Brain pericyte (primary cell): ENCODE measurements at regions not wholly inside any gene's neighbourhood (a gene's known extent, or its start where the extent isn't known, plus 50 kb on each side); places are given as distances from the start of the nearest gene placed in this dataset.

Experiments used
- DNase-seq: peaks from one replicate; pipeline ENCODE4 v3.0.0-alpha.2; 2012; ENCODE audit warnings: low read depth, low spot score

- DNase-seq = no peak
Observed at GRCh38 chr5:33242277-33242676, 198.5 kb upstream of the TARS1 start.

- DNase-seq = no peak
Observed at GRCh38 chr5:33244441-33245150, 196.2 kb upstream of the TARS1 start.

- no peak for DNase-seq
Observed at GRCh38 chr5:33254579-33254978, 186.2 kb upstream of the TARS1 start.

DNA sequence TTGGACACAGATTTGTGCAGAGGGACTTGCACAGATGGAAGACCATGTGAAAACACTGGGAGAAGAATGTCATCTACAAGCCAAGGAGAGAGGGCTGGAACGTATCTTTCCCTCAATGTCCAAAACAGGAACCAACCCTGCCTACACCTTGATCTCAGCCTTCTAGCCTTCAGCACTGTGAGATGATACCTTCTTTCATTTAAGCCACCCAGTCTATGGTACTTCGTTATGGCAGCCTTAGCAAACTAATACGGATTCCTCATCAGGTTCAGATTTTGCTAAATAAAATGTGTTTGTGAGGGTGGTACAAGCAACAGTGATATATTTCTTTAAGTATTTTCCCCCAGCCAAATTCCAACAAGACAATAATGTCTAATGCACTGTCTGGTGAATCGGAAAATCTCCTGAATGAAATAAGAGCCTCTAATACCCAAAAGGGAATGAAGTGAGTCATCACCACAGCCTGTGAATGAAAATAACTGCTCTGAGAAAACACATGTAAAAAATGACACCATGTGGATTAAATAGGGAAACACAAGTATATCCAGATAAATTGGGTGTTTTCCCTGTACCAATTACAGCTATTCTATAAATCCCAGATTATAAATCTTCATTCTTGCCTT is 182.8 kb upstream of the TARS1 start:
- peak; percentile 47 for DNase-seq

DNA sequence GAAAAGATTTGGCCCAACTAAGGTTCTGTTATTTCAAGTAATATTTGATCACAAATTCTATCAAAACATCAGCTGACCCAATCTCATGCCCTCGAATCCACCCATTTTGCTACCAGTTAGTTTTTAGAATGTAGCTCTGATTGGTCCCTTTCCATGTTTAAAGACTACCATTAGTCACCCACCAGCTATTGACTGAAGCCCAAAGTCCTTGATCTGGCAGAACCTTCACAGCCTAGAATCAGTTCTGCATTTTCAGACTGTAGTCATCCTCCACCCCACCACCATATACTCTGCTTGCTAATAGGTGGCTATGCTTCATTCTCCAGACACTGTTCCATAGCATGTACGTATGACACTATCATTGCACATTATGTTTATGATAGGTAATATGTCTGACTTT is 182.2 kb upstream of the TARS1 start:
- DNase-seq = no peak

DNA sequence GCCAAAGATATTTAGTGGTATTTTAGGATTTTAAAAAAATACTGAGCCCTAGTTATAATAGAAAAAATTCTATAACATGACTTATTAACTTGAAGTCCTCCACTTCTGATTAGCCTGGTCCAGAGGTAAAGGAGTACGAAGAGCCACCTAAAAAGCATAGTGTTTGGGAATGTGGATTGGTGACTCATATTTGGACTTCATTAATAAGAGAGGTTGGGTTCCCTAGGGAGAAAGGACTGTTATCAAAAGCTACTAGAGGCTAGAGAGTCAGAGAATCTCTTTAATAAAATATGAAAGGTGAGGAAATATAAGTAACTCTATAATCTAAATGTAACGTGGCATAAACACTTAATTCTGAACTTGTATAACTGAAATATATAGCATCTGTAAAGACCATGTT is 180.7 kb upstream of the TARS1 start:
- DNase-seq = no peak

DNA sequence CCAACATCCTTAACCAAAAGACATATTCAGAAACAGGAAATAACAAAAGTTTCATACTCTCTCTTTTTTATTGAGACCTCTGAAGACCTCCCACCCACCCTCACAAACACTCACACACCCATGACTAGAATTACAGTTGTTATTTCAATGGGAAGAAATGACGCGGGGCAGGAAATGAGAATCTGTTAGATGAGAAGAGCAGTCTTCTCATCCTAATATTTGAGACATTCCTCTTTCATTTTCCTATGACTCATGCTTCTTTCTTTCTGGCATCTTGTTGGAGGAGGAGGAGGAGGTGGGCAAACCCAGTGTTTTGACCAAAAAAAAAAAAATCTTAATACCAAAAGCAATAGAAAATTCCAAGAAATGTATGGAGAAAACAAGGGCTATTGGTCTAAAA is 179.5 kb upstream of the TARS1 start:
- peak; percentile 33 for DNase-seq

GRCh38 chr5:33261747-33262146 is 179.0 kb upstream of the TARS1 start:
- no peak for DNase-seq

DNA sequence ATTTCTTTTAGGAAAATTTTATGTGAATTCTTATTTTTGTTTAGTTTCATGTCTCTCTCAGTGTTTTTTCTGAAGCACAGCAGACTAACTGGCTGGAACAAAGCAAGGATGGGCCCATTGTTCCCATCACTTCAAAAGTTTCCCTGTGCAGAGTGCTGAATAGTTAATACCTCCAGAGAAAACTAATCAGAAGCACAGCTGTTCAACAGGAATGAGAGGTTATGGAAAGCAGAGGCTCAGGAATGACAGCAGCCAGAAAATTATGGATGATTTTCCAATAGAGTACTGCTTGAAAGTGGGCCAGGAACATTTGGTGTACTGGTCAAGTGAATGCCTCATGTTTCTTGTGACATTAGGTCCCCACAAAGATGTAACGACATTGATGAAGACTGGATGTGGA is 173.0 kb upstream of the TARS1 start:
- no peak for DNase-seq

- DNase-seq = no peak
Observed at GRCh38 chr5:33268374-33268773, 172.4 kb upstream of the TARS1 start.

DNA sequence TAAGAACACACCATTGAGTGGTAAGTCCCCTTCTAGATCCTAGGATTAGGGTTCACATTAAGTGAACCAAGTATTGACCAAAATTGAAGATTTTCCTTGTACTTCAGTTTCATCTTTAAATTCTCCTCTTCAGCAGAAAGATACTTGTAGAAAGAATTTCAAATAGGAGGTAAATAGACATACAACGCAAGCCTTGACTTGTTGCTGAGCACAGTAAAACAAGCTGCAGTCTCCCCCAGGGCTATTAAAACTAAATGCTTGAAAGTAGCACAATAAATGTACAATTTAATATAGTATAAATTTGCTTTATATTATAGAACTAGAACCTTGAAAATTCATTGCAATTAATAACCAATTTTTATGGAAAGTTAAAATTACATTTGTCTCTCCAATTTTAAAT is 170.1 kb upstream of the TARS1 start:
- DNase-seq = no peak

DNA sequence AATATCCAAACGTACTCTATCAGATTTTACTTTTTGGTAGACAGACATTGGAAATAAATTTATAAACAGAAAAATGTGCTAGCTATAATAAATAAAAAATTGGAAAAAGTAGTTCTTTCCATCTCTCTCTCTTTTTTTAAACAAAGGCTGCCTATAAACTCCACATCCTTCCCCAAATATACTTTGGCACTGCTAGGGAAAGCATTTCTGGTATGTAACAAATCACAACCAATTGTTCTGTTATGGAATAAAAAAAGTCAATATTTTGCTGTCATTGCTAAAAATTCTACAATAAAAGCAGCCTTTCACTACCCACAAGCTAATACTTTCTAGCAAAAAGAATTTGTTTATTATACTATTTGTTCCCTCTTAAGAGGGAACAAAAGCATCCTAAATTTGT is 169.2 kb upstream of the TARS1 start:
- no peak for DNase-seq

DNA sequence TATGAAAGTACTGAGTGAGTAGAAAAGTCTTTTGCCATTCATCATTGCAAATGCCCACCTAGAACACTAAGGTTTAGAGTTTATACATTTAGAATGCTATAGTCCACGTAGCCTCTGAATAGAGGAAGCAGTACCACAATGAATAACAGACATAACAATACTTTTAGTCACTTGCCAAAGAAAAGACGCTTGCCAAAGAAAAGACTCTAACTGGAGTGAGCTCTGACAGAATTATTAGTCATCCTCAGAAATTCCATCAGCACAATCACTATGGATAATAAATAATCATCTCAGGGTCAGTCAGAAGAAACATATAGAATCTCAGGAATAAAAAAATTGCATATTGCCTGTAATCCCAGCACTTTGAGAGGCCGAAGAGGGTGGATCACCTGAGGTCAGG is 168.5 kb upstream of the TARS1 start:
- DNase-seq = peak; percentile 45

DNA sequence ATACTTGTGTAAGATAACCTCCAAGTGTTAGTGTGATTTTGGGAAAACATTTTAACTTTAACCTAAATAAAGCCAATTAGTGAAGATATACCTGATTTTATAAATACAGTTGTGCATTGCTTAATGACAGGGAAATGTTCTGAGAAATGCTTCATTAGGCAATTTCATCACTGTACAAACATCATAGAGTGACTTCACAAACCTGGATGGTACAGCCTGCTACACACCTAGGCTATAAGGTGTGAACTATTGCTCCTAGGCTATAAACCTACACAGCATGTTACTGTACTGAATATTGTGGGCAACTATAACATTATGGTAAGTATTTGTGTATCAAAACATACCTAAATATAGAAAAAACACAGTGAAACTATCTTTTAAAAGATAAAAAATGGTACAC is 166.8 kb upstream of the TARS1 start:
- DNase-seq = no peak

GRCh38 chr5:33275391-33275790 is 165.4 kb upstream of the TARS1 start:
- no peak for DNase-seq

- no peak for DNase-seq
Observed at GRCh38 chr5:33275921-33276627, 164.7 kb upstream of the TARS1 start.

- DNase-seq = no peak
Observed at GRCh38 chr5:33276628-33276950, 164.2 kb upstream of the TARS1 start.

DNA sequence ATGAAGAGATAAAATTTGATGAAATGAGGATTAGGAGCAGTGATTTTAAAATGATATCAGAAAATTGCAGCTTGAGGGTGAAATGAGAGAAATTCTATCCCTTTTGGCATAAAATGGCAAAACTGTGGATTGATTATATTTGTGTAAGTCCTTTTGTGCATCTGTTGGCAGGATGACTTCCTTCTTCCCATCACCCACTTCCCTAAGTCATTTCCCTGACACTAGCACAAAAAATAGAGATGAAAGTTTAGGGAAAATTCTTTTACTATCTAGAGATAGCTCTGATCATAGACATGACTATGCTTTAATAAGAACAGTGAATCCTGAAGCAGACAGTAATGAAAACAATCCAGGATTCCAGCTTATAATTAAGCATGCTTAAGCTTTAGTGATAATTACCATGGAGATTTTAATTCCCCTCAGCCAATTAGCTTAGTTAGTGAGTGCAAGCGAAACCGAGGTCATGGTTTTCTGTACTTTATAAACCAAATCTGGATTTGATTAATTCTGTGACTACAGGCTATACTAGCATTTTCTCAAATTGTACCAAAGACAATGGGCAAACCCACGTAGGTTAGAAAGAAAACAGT is 163.6 kb upstream of the TARS1 start:
- DNase-seq = no peak

DNA sequence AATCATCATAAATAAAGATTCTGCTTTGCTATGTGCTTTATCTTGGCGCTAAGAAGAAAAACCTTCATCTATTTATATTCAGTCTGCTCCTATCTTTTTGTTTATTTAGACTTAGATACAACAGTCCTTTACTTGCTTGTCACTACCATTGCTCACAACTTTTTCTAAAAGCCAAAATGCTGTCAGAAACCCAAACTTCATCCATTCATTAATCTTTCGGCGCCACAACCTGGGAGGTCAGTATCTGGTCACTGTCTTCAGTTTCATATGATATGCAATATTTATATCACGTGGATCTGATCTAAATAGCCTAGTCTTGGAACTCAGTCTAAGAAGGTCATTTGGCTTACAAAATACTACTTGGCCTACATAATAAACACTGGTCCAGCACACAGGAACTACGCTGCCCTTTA is 159.3 kb upstream of the TARS1 start:
- no peak for DNase-seq

DNA sequence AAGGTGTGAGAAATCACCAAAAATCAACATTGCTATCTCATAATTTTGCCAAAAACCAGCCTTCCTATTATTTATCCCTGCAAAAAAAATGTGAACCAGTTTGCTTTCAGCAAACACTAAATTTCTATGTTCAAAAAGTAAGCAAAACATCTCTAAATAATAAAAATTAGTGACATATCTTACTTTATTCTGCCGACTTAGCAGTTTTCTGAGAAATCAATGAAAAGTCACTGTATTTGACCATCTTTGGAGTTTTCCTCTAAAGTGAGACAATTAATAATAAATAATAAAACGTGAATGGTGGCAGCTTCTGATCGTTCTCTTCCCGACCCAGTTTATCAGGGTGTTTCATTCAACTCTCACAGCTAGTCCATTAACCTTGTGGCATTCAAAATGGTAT is 158.6 kb upstream of the TARS1 start:
- DNase-seq = no peak

- no peak for DNase-seq
Observed at GRCh38 chr5:33282696-33283095, 158.1 kb upstream of the TARS1 start.

GRCh38 chr5:33283243-33283642 is 157.5 kb upstream of the TARS1 start:
- DNase-seq = no peak

- DNase-seq = no peak
Observed at GRCh38 chr5:33284681-33285080, 156.1 kb upstream of the TARS1 start.
